ENCODE measurements at regions not wholly inside any gene's neighbourhood (a gene's known extent, or its start where the extent isn't known, plus 50 kb on each side); places are given as distances from the start of the nearest gene placed in this dataset.

DNA sequence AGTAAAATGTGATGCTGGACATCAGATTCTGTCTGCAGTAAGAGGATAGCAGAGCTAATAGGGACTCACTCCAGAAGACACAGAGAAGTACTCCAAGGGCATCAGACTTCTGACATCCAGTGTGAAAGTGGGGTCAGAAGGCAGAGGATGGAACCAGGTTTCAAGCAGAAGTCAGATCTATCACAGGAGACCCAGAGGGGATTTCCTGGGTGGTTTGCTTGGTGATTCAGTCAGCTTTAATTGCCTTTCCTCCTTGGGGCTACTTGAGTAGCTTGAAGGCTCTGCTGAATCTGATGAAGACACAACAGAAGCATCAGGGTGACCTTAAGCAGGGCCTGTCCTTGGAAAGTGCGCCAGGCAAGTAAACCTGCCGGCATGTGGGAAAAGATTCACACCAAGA lies 300.6 kb downstream of the COG6 start:
- TF ChIP-seq, protein P1, sequence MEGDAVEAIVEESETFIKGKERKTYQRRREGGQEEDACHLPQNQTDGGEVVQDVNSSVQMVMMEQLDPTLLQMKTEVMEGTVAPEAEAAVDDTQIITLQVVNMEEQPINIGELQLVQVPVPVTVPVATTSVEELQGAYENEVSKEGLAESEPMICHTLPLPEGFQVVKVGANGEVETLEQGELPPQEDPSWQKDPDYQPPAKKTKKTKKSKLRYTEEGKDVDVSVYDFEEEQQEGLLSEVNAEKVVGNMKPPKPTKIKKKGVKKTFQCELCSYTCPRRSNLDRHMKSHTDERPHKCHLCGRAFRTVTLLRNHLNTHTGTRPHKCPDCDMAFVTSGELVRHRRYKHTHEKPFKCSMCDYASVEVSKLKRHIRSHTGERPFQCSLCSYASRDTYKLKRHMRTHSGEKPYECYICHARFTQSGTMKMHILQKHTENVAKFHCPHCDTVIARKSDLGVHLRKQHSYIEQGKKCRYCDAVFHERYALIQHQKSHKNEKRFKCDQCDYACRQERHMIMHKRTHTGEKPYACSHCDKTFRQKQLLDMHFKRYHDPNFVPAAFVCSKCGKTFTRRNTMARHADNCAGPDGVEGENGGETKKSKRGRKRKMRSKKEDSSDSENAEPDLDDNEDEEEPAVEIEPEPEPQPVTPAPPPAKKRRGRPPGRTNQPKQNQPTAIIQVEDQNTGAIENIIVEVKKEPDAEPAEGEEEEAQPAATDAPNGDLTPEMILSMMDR (IDR thresholded peaks at IDR 0.05), result no peak
- TF ChIP-seq EP300 (IDR thresholded peaks at IDR 0.05) (no peak), POLR2A (IDR thresholded peaks at IDR 0.05) (no peak)
- 56 to 74% (median 58%) methylated on average over 2 of the region's 2 CpGs for WGBS, 3 donors
- Histone ChIP-seq H3K4me1 (ENCODE audit: insufficient read depth) (no peaks in the 10 kb centered on the region), H3K4me3 (no peak overlapping the region), H3K36me3 (no peaks in the 10 kb centered on the region), H3K9me3 (no peaks in the 10 kb centered on the region), H3K27ac (no peak overlapping the region), H3K27me3 (no peaks in the 10 kb centered on the region)
- intact Hi-C loops (cut with DNase I), result no loop called here
- no peak for DNase-seq

GRCh38 chr13:39957868-39958677 lies 302.6 kb downstream of the COG6 start:
- H3K27me3 ChIP-seq, result no peaks in the 10 kb centered on the region
- TF ChIP-seq, protein P1 (IDR thresholded peaks at IDR 0.05), result no peak
- no peak for TF ChIP-seq POLR2A (IDR thresholded peaks at IDR 0.05)
- no peak for TF ChIP-seq EP300 (IDR thresholded peaks at IDR 0.05)
- WGBS, 3 donors, result 78 to 82% (median 79%) methylated on average over 5 of the region's 5 CpGs
- no peaks in the 10 kb centered on the region for H3K36me3 ChIP-seq
- no peaks in the 10 kb centered on the region for H3K9me3 ChIP-seq
- H3K27ac ChIP-seq, result no peak overlapping the region
- intact Hi-C loops (cut with DNase I), result no loop called here
- H3K4me3 ChIP-seq, result no peak overlapping the region
- DNase-seq, result no peak
- H3K4me1 ChIP-seq (ENCODE audit: insufficient read depth), result no peaks in the 10 kb centered on the region

DNA sequence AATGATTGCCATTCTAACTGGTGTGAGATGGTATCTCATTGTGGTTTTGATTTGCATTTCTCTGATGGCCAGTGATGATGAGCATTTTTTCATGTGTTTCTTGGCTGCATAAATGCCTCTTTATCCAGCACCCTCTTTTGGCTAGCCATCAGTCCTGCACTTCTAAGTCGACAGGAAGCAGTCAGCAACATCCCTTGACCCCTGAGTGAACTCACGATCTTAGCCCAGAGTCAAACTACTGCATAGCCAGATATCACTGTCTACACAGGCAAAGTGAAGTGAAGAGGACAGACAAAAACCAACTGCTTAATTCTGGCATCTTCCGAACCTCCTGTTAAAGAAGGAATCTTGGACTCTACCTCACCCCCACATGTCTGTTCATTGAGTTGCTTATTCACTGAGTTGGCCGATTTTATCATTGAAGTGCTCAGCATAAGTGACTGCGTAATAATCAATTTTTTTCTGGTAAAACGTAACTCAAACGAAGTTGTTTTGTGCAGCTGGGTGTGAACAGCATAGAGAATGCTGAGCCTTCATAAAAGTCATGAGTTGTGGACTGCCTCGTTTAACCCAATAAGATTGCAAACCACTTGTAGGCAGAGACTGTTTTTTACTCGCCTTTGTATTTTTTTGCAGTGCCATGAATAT lies 304.2 kb downstream of the COG6 start:
- no peaks in the 10 kb centered on the region for H3K4me1 ChIP-seq (ENCODE audit: insufficient read depth)
- 59 to 69% (median 62%) methylated on average over 9 of the region's 9 CpGs for WGBS, 3 donors
- H3K27ac ChIP-seq, result no peak overlapping the region
- no peaks in the 10 kb centered on the region for H3K27me3 ChIP-seq
- H3K4me3 ChIP-seq, result no peak overlapping the region
- intact Hi-C loops (cut with DNase I), result no loop called here
- TF ChIP-seq, protein P1 (IDR thresholded peaks at IDR 0.05), result no peak
- TF ChIP-seq POLR2A (IDR thresholded peaks at IDR 0.05) (no peak), EP300 (IDR thresholded peaks at IDR 0.05) (no peak)
- no peaks in the 10 kb centered on the region for H3K9me3 ChIP-seq
- no peak for DNase-seq
- no peaks in the 10 kb centered on the region for H3K36me3 ChIP-seq

- Histone ChIP-seq H3K4me1 (ENCODE audit: insufficient read depth) (no peaks in the 10 kb centered on the region), H3K36me3 (no peaks in the 10 kb centered on the region), H3K4me3 (no peak overlapping the region), H3K27ac (no peak overlapping the region), H3K27me3 (no peaks in the 10 kb centered on the region), H3K9me3 (no peaks in the 10 kb centered on the region)
- 54 to 63% (median 56%) methylated on average over 3 of the region's 3 CpGs for WGBS, 3 donors
- DNase-seq, result no peak
- TF ChIP-seq, protein P1 (IDR thresholded peaks at IDR 0.05), result no peak
- TF ChIP-seq POLR2A (IDR thresholded peaks at IDR 0.05), result no peak
- TF ChIP-seq EP300 (IDR thresholded peaks at IDR 0.05), result no peak
- intact Hi-C loops (cut with DNase I), result no loop called here
Observed at GRCh38 chr13:39960191-39960590, 304.7 kb downstream of the COG6 start.
